ENCODE measurements at regions not wholly inside any gene's neighbourhood (a gene's known extent, or its start where the extent isn't known, plus 50 kb on each side); places are given as distances from the start of the nearest gene placed in this dataset.

- TF ChIP-seq CTCF (IDR thresholded peaks at IDR 0.05) (no peak), EZH2 (IDR thresholded peaks at IDR 0.05; ENCODE audit: borderline replicate concordance, insufficient read depth, low read depth, low read length, poor library complexity, severe bottlenecking) (no peak)
Observed at GRCh38 chr2:186058614-186059013, 320.0 kb downstream of the FSIP2 start.
